ENCODE measurements at regions not wholly inside any gene's neighbourhood (a gene's known extent, or its start where the extent isn't known, plus 50 kb on each side); places are given as distances from the start of the nearest gene placed in this dataset.

GRCh38 chr22:44585559-44586350, 87.7 kb upstream of the RTL6 start:
- Histone ChIP-seq H3K27ac (no peak overlapping the region), H3K27me3 (peaks cover 0 to 4% (median 0%) of the 10 kb centered on the region in 4 donors), H3K4me3 (no peak overlapping the region), H3K36me3 (no peaks in the 10 kb centered on the region), H3K4me1 (no peaks in the 10 kb centered on the region), H3K9me3 (no peaks in the 10 kb centered on the region)
- DNase-seq = peak in 1 of 6 donors; percentile 30
- TF ChIP-seq CTCF (IDR thresholded peaks at IDR 0.05) = no peak
- 52 to 64% methylated on average over 20 of the region's 20 CpGs for WGBS, 2 donors
- intact Hi-C loops (cut with DNase I) = no loop called here
- FAIRE-seq = no peak
- no peak for ATAC-seq

GRCh38 chr22:44584256-44584902, 86.3 kb upstream of the RTL6 start:
- H3K4me1 ChIP-seq = no peaks in the 10 kb centered on the region
- peak in 2 of 4 donors; percentile 34 to 50 for ATAC-seq
- no peaks in the 10 kb centered on the region for H3K36me3 ChIP-seq
- H3K9me3 ChIP-seq = no peaks in the 10 kb centered on the region
- intact Hi-C loops (cut with DNase I) = no loop called here
- 58 to 63% methylated on average over 7 of the region's 7 CpGs for WGBS, 2 donors
- no peak overlapping the region for H3K27ac ChIP-seq
- no peak overlapping the region for H3K4me3 ChIP-seq
- TF ChIP-seq CTCF (IDR thresholded peaks at IDR 0.05) = no peak
- no peak for FAIRE-seq
- DNase-seq = peak in 1 of 6 donors; percentile 51
- peaks cover 0 to 2% (median 0%) of the 10 kb centered on the region in 4 donors for H3K27me3 ChIP-seq

- 35 to 41% methylated on average over 12 of the region's 12 CpGs for WGBS, 2 donors
- no peak for TF ChIP-seq CTCF (IDR thresholded peaks at IDR 0.05)
- ATAC-seq (no peak), FAIRE-seq (no peak), DNase-seq (peak in 1 of 6 donors; percentile 44)
- Histone ChIP-seq H3K27me3 (no peaks in the 10 kb centered on the region), H3K9me3 (no peaks in the 10 kb centered on the region), H3K4me3 (no peak overlapping the region), H3K27ac (no peak overlapping the region), H3K4me1 (no peaks in the 10 kb centered on the region), H3K36me3 (no peaks in the 10 kb centered on the region)
- intact Hi-C loops (cut with DNase I) = no loop called here
Measured at GRCh38 chr22:44583854-44584253, 85.8 kb upstream of the RTL6 start.

GRCh38 chr22:44583061-44583760, 85.2 kb upstream of the RTL6 start:
- 44 to 59% methylated on average over 15 of the region's 15 CpGs for WGBS, 2 donors
- no peaks in the 10 kb centered on the region for H3K9me3 ChIP-seq
- H3K27ac ChIP-seq = no peak overlapping the region
- H3K4me1 ChIP-seq = no peaks in the 10 kb centered on the region
- no peak overlapping the region for H3K4me3 ChIP-seq
- DNase-seq = peak in 1 of 6 donors; percentile 51
- intact Hi-C loops (cut with DNase I) = no loop called here
- ATAC-seq = no peak
- no peaks in the 10 kb centered on the region for H3K36me3 ChIP-seq
- H3K27me3 ChIP-seq = no peaks in the 10 kb centered on the region
- no peak for FAIRE-seq
- no peak for TF ChIP-seq CTCF (IDR thresholded peaks at IDR 0.05)

All from pancreas (tissue), 10 donors.